Left lung (tissue), 4 donors: ENCODE measurements at regions not wholly inside any gene's neighbourhood (a gene's known extent, or its start where the extent isn't known, plus 50 kb on each side); places are given as distances from the start of the nearest gene placed in this dataset.

Experiments used
- ATAC-seq: fragments of 200-7000 bp; cut with Tn5 transposase; one replicate; pipeline ENCODE4 v1.9.1; 2020; ENCODE audit warnings: moderate library complexity
- DNase-seq, 4 donors: peaks; one replicate each; pipeline ENCODE4 v3.0.0-alpha.2; 2013 to 2020
- H3K27ac ChIP-seq, 2 donors: fragments of 200-600 bp; sonication (generic) in 1 of 2; one replicate each; pipeline versions ENCODE4 v1.5.0 to v1.8.0; 2020 to 2021
- H3K27me3 ChIP-seq, 2 donors: fragments of 200-600 bp; sonication (generic) in 1 of 2; one replicate each; pipeline versions ENCODE4 v1.5.0 to v1.8.0; 2020 to 2021
- H3K36me3 ChIP-seq, 2 donors: fragments of 200-600 bp; sonication (generic) in 1 of 2; one replicate each; pipeline versions ENCODE4 v1.5.0 to v1.8.0; 2020 to 2021
- H3K4me1 ChIP-seq, 2 donors: fragments of 200-600 bp; one replicate each; pipeline ENCODE4 v1.8.0; 2021
- H3K4me3 ChIP-seq, 2 donors: fragments of 200-600 bp; sonication (generic) in 1 of 2; one replicate each; pipeline versions ENCODE4 v1.5.0 to v1.8.0; 2020 to 2021; ENCODE audit warnings: mild to moderate bottlenecking in 1 of 2
- H3K9me3 ChIP-seq, 2 donors: fragments of 200-600 bp; sonication (generic) in 1 of 2; one replicate each; pipeline versions ENCODE4 v1.5.0 to v1.8.0; 2020 to 2021
- CTCF ChIP-seq, 2 donors: fragments of 200-600 bp; sonication (generic) in 1 of 2; IDR thresholded peaks; one replicate each; pipeline versions ENCODE4 v1.5.0 to v1.8.0; 2021; ENCODE audit warnings: antibody characterized with exemption in 2 of 2
- intact Hi-C, 2 donors: fragments of 100-400 bp; cut with DNase I; formaldehyde crosslinking; loops; one replicate each; pipeline versions ENCODE4 v1.11.2 to v1.14.2; 2022
- donor health status: DM: no; HTN: yes; CAD: no.
- donor health status: DM: no; HTN: no; CAD: no.

- Histone ChIP-seq H3K27ac (no peak overlapping the region), H3K4me3 (no peak overlapping the region), H3K9me3 (peaks cover 0 to 6% of the 10 kb centered on the region in 2 donors), H3K4me1 (peaks cover 4 to 21% of the 10 kb centered on the region in 2 donors), H3K27me3 (no peaks in the 10 kb centered on the region), H3K36me3 (no peaks in the 10 kb centered on the region)
- no peak for TF ChIP-seq CTCF (IDR thresholded peaks at IDR 0.05)
- ATAC-seq (peak; percentile 27), DNase-seq (no peak)
- intact Hi-C loops = no loop called here
These were observed 82.4 kb downstream of the KCTD12 start for GRCh38 chr13:76803831-76804230.

GRCh38 chr13:76800943-76801342, 85.3 kb downstream of the KCTD12 start:
- no peaks in the 10 kb centered on the region for H3K9me3 ChIP-seq
- intact Hi-C loops = no loop called here
- H3K27ac ChIP-seq = no peak overlapping the region
- DNase-seq (peak in 2 of 4 donors; percentile 49 to 63), ATAC-seq (no peak)
- H3K4me3 ChIP-seq = no peak overlapping the region
- H3K27me3 ChIP-seq = no peaks in the 10 kb centered on the region
- H3K4me1 ChIP-seq = peaks cover 4 to 30% of the 10 kb centered on the region in 2 donors
- no peaks in the 10 kb centered on the region for H3K36me3 ChIP-seq
- no peak for TF ChIP-seq CTCF (IDR thresholded peaks at IDR 0.05)

GRCh38 chr13:76799696-76800095, 86.5 kb downstream of the KCTD12 start:
- H3K4me3 ChIP-seq = no peak overlapping the region
- no peaks in the 10 kb centered on the region for H3K36me3 ChIP-seq
- DNase-seq (peak in 1 of 4 donors; percentile 57), ATAC-seq (peak; percentile 87)
- peaks cover 4 to 27% of the 10 kb centered on the region in 2 donors for H3K4me1 ChIP-seq
- H3K9me3 ChIP-seq = no peaks in the 10 kb centered on the region
- intact Hi-C loops = no loop called here
- no peaks in the 10 kb centered on the region for H3K27me3 ChIP-seq
- TF ChIP-seq CTCF (IDR thresholded peaks at IDR 0.05) = no peak
- H3K27ac ChIP-seq = no peak overlapping the region

GRCh38 chr13:76798037-76798436, 88.2 kb downstream of the KCTD12 start:
- DNase-seq = peak in 2 of 4 donors; percentile 39 to 80
- H3K36me3 ChIP-seq = no peaks in the 10 kb centered on the region

GRCh38 chr13:76797361-76797760, 88.8 kb downstream of the KCTD12 start:
- Histone ChIP-seq H3K4me1 (peaks cover 4 to 16% of the 10 kb centered on the region in 2 donors), H3K27ac (no peak overlapping the region), H3K4me3 (no peak overlapping the region), H3K27me3 (no peaks in the 10 kb centered on the region), H3K36me3 (no peaks in the 10 kb centered on the region), H3K9me3 (no peaks in the 10 kb centered on the region)
- intact Hi-C loops = no loop called here
- ATAC-seq (no peak), DNase-seq (no peak)
- no peak for TF ChIP-seq CTCF (IDR thresholded peaks at IDR 0.05)

More at GRCh38 chr13:76798037-76798436, 88.2 kb downstream of the KCTD12 start:
- no peak for TF ChIP-seq CTCF (IDR thresholded peaks at IDR 0.05)
- Histone ChIP-seq H3K27ac (peak overlapping the region in 1 of 2 donors; percentile 55), H3K4me1 (peaks cover 4 to 15% of the 10 kb centered on the region in 2 donors), H3K27me3 (no peaks in the 10 kb centered on the region), H3K4me3 (no peak overlapping the region), H3K9me3 (no peaks in the 10 kb centered on the region)
- intact Hi-C loops = no loop called here
- peak; percentile 45 for ATAC-seq
